ENCODE measurements at regions not wholly inside any gene's neighbourhood (a gene's known extent, or its start where the extent isn't known, plus 50 kb on each side); places are given as distances from the start of the nearest gene placed in this dataset.

DNA sequence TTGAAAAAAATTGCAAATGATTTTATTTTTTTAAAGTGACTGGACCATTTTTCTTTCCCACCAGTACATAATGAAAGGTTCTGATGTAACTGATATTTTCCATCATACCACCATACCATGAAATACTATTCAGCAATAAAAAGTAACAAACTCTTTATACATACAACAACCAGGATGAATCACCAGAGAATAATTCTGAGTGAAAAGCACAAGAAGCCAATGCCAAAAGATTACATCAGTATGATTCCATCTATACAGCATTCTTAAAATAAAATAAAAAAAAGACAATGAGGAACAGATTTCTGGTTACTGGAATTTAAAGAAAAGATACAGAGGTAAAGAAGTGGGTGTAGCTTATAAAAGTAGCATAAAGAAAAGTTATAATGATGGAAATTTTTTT lies 423.7 kb upstream of the ST8SIA4 start:
- TF ChIP-seq, protein P1, sequence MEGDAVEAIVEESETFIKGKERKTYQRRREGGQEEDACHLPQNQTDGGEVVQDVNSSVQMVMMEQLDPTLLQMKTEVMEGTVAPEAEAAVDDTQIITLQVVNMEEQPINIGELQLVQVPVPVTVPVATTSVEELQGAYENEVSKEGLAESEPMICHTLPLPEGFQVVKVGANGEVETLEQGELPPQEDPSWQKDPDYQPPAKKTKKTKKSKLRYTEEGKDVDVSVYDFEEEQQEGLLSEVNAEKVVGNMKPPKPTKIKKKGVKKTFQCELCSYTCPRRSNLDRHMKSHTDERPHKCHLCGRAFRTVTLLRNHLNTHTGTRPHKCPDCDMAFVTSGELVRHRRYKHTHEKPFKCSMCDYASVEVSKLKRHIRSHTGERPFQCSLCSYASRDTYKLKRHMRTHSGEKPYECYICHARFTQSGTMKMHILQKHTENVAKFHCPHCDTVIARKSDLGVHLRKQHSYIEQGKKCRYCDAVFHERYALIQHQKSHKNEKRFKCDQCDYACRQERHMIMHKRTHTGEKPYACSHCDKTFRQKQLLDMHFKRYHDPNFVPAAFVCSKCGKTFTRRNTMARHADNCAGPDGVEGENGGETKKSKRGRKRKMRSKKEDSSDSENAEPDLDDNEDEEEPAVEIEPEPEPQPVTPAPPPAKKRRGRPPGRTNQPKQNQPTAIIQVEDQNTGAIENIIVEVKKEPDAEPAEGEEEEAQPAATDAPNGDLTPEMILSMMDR (IDR thresholded peaks at IDR 0.05; ENCODE audit: poor library complexity, severe bottlenecking): no peak
- TF ChIP-seq TAF1 (IDR thresholded peaks at IDR 0.05; ENCODE audit: low read depth) (no peak), EP300 (conservative IDR thresholded peaks at IDR 0.05; ENCODE audit: poor library complexity, severe bottlenecking) (no peak), SMC3 (conservative IDR thresholded peaks at IDR 0.05; ENCODE audit: poor library complexity) (no peak), RAD21 (conservative IDR thresholded peaks at IDR 0.05) (no peak), POLR2AphosphoS5 (IDR thresholded peaks at IDR 0.05) (no peak), EZH2 (IDR thresholded peaks at IDR 0.05; ENCODE audit: borderline replicate concordance, insufficient read depth, low read length, poor library complexity, severe bottlenecking) (no peak)
- TF ChIP-seq, protein P2, sequence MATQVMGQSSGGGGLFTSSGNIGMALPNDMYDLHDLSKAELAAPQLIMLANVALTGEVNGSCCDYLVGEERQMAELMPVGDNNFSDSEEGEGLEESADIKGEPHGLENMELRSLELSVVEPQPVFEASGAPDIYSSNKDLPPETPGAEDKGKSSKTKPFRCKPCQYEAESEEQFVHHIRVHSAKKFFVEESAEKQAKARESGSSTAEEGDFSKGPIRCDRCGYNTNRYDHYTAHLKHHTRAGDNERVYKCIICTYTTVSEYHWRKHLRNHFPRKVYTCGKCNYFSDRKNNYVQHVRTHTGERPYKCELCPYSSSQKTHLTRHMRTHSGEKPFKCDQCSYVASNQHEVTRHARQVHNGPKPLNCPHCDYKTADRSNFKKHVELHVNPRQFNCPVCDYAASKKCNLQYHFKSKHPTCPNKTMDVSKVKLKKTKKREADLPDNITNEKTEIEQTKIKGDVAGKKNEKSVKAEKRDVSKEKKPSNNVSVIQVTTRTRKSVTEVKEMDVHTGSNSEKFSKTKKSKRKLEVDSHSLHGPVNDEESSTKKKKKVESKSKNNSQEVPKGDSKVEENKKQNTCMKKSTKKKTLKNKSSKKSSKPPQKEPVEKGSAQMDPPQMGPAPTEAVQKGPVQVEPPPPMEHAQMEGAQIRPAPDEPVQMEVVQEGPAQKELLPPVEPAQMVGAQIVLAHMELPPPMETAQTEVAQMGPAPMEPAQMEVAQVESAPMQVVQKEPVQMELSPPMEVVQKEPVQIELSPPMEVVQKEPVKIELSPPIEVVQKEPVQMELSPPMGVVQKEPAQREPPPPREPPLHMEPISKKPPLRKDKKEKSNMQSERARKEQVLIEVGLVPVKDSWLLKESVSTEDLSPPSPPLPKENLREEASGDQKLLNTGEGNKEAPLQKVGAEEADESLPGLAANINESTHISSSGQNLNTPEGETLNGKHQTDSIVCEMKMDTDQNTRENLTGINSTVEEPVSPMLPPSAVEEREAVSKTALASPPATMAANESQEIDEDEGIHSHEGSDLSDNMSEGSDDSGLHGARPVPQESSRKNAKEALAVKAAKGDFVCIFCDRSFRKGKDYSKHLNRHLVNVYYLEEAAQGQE (IDR thresholded peaks at IDR 0.05; ENCODE audit: borderline replicate concordance): no peak
